ENCODE measurements at regions not wholly inside any gene's neighbourhood (a gene's known extent, or its start where the extent isn't known, plus 50 kb on each side); places are given as distances from the start of the nearest gene placed in this dataset.

- Histone ChIP-seq H3K9me2 (ENCODE audit: insufficient read depth) (peaks cover 7% of the 10 kb centered on the region; the same call in 1 of the 2 replicates), H3F3A (replicated peaks; ENCODE audit: low read depth) (0 out of 2 replicates have a peak, but pooled peaks cover under 1% of the 10 kb centered on the region), H3K79me2 (replicated peaks; ENCODE audit: insufficient read depth) (no peaks in the 10 kb centered on the region), H4K20me1 (replicated peaks; ENCODE audit: insufficient read depth) (no peaks in the 10 kb centered on the region), H3K36me3 (ENCODE audit: insufficient read depth) (no peaks in the 10 kb centered on the region), H3K27me3 (ENCODE audit: insufficient read depth) (no peaks in the 10 kb centered on the region), H2AFZ (0 out of 2 replicates have a peak overlapping the region, but pooled peaks have one; percentile 43), H3K4me3 (no peak overlapping the region), H3K27ac (ENCODE audit: low read depth) (no peak overlapping the region), H3K4me2 (no peak overlapping the region), H3K4me1 (ENCODE audit: insufficient read depth) (peaks cover 8% of the 10 kb centered on the region; the same call in 1 of the 2 replicates)
- Mint-ChIP-seq H3K27me3 (ENCODE audit: insufficient read depth, low read depth, poor library complexity) (peaks cover 3% of the 10 kb centered on the region), H3K9me3 (peaks cover 4% of the 10 kb centered on the region), H3K4me1 (peaks cover 7% of the 10 kb centered on the region), H3K4me3 (no peak overlapping the region), H3K27ac (no peak overlapping the region), H3K36me3 (ENCODE audit: low read depth) (peaks cover 1% of the 10 kb centered on the region; the same call in 2 of the 3 replicates)
- no peak for TF ChIP-seq EZH2phosphoT487 (IDR thresholded peaks at IDR 0.05; ENCODE audit: unreplicated experiment)
- no peak for TF ChIP-seq REST (IDR thresholded peaks at IDR 0.05; ENCODE audit: unreplicated experiment)
- no peak for TF ChIP-seq CREB1 (CRISPR knock-in tag; IDR thresholded peaks at IDR 0.05; ENCODE audit: low read depth)
- no peak for TF ChIP-seq JUNB (IDR thresholded peaks at IDR 0.05; ENCODE audit: unreplicated experiment)
- TF ChIP-seq EZH2 (IDR thresholded peaks at IDR 0.05; ENCODE audit: low read depth, unreplicated experiment): no peak
- TF ChIP-seq, protein P1, sequence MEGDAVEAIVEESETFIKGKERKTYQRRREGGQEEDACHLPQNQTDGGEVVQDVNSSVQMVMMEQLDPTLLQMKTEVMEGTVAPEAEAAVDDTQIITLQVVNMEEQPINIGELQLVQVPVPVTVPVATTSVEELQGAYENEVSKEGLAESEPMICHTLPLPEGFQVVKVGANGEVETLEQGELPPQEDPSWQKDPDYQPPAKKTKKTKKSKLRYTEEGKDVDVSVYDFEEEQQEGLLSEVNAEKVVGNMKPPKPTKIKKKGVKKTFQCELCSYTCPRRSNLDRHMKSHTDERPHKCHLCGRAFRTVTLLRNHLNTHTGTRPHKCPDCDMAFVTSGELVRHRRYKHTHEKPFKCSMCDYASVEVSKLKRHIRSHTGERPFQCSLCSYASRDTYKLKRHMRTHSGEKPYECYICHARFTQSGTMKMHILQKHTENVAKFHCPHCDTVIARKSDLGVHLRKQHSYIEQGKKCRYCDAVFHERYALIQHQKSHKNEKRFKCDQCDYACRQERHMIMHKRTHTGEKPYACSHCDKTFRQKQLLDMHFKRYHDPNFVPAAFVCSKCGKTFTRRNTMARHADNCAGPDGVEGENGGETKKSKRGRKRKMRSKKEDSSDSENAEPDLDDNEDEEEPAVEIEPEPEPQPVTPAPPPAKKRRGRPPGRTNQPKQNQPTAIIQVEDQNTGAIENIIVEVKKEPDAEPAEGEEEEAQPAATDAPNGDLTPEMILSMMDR (conservative IDR thresholded peaks at IDR 0.05; ENCODE audit: low read depth in 2 of 2): no peak
- TF ChIP-seq ZNF114 (CRISPR knock-in tag; IDR thresholded peaks at IDR 0.05): no peak
- TF ChIP-seq POLR2AphosphoS5 (IDR thresholded peaks at IDR 0.05; ENCODE audit: low read depth): no peak
- TF ChIP-seq ZNF331 (CRISPR knock-in tag; IDR thresholded peaks at IDR 0.05; ENCODE audit: low read depth): no peak
- TF ChIP-seq, protein P2, sequence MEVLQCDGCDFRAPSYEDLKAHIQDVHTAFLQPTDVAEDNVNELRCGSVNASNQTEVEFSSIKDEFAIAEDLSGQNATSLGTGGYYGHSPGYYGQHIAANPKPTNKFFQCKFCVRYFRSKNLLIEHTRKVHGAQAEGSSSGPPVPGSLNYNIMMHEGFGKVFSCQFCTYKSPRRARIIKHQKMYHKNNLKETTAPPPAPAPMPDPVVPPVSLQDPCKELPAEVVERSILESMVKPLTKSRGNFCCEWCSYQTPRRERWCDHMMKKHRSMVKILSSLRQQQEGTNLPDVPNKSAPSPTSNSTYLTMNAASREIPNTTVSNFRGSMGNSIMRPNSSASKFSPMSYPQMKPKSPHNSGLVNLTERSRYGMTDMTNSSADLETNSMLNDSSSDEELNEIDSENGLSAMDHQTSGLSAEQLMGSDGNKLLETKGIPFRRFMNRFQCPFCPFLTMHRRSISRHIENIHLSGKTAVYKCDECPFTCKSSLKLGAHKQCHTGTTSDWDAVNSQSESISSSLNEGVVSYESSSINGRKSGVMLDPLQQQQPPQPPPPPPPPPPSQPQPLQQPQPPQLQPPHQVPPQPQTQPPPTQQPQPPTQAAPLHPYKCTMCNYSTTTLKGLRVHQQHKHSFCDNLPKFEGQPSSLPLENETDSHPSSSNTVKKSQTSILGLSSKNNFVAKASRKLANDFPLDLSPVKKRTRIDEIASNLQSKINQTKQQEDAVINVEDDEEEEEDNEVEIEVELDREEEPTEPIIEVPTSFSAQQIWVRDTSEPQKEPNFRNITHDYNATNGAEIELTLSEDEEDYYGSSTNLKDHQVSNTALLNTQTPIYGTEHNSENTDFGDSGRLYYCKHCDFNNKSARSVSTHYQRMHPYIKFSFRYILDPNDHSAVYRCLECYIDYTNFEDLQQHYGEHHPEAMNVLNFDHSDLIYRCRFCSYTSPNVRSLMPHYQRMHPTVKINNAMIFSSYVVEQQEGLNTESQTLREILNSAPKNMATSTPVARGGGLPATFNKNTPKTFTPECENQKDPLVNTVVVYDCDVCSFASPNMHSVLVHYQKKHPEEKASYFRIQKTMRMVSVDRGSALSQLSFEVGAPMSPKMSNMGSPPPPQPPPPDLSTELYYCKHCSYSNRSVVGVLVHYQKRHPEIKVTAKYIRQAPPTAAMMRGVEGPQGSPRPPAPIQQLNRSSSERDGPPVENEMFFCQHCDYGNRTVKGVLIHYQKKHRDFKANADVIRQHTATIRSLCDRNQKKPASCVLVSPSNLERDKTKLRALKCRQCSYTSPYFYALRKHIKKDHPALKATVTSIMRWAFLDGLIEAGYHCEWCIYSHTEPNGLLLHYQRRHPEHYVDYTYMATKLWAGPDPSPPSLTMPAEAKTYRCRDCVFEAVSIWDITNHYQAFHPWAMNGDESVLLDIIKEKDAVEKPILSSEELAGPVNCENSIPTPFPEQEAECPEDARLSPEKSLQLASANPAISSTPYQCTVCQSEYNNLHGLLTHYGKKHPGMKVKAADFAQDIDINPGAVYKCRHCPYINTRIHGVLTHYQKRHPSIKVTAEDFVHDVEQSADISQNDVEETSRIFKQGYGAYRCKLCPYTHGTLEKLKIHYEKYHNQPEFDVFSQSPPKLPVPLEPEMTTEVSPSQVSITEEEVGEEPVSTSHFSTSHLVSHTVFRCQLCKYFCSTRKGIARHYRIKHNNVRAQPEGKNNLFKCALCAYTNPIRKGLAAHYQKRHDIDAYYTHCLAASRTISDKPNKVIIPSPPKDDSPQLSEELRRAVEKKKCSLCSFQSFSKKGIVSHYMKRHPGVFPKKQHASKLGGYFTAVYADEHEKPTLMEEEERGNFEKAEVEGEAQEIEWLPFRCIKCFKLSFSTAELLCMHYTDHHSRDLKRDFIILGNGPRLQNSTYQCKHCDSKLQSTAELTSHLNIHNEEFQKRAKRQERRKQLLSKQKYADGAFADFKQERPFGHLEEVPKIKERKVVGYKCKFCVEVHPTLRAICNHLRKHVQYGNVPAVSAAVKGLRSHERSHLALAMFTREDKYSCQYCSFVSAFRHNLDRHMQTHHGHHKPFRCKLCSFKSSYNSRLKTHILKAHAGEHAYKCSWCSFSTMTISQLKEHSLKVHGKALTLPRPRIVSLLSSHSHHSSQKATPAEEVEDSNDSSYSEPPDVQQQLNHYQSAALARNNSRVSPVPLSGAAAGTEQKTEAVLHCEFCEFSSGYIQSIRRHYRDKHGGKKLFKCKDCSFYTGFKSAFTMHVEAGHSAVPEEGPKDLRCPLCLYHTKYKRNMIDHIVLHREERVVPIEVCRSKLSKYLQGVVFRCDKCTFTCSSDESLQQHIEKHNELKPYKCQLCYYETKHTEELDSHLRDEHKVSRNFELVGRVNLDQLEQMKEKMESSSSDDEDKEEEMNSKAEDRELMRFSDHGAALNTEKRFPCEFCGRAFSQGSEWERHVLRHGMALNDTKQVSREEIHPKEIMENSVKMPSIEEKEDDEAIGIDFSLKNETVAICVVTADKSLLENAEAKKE (CRISPR knock-in tag; IDR thresholded peaks at IDR 0.05): no peak
- TF ChIP-seq NANOG (IDR thresholded peaks at IDR 0.05; ENCODE audit: borderline replicate concordance): no peak
- no peak for ATAC-seq
- no peak for DNase-seq (ENCODE audit: low spot score)
Measured at GRCh38 chr6:106730264-106730663, 100.9 kb downstream of the QRSL1 start.

Measured in GM23338 (cell line).